ENCODE measurements at regions not wholly inside any gene's neighbourhood (a gene's known extent, or its start where the extent isn't known, plus 50 kb on each side); places are given as distances from the start of the nearest gene placed in this dataset.
"Not testable (repeated sequence)": the region's sequence is repeated elsewhere in the genome, so short reads cannot be mapped to it uniquely, and the experiment has no call there.

DNA sequence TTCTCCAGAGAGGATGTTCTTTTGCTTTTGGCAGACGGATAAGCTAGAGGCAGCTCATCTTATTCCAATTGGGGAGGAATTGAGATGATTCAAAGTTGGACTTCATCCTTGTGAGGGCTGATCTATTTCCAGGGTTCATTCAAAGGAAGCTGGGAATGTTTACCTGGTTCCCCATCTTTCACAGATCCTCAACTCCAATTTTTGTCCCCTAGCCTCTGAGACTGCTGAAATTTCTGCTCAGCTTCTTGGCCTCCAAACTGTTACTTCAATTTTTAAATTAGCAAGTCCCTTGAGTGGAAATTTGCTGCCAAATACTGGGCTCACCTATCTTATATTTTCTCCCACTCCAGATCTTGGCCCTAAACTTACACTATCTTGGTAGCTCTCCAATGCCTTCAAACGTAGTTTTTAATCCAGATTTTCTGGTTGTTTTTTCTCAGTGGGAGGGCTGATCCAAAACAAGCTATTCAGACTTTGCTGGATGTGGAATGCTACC, 93.9 kb upstream of the NEK6 start:
- Histone ChIP-seq H2BK12ac (ENCODE audit: low read length) (no peak overlapping the region), H4K91ac (ENCODE audit: low read depth, low read length) (no peak overlapping the region), H3K9me3 (ENCODE audit: insufficient read depth, low read depth, low read length) (no peaks in the 10 kb centered on the region), H3K4me1 (ENCODE audit: control insufficient read depth in 1 of 2, insufficient read depth in 2 of 2, low read length in 2 of 2) (no peaks in the 10 kb centered on the region), H3K79me1 (ENCODE audit: low read length) (no peaks in the 10 kb centered on the region), H3K36me3 (ENCODE audit: control insufficient read depth in 1 of 2, insufficient read depth in 2 of 2, low read length in 2 of 2) (no peaks in the 10 kb centered on the region), H4K12ac (ENCODE audit: low read depth, low read length) (no peak overlapping the region), H2BK120ac (ENCODE audit: insufficient read depth, low read length, poor library complexity) (no peak overlapping the region), H3K18ac (ENCODE audit: low read length) (no peak overlapping the region), H3K79me2 (ENCODE audit: control insufficient read depth, insufficient read depth, low read length, poor library complexity) (no peaks in the 10 kb centered on the region), H3K4ac (ENCODE audit: low read depth, low read length) (no peak overlapping the region), H3K14ac (ENCODE audit: low read length) (no peak overlapping the region), H3K27me3 (ENCODE audit: insufficient read depth, low read length) (no peaks in the 10 kb centered on the region), H3K4me2 (ENCODE audit: low read length) (no peak overlapping the region), H2AK5ac (ENCODE audit: low read length) (no peak overlapping the region), H3K4me3 (ENCODE audit: low read depth, low read length) (no peak overlapping the region), H2BK5ac (ENCODE audit: low read depth, low read length, poor library complexity) (no peak overlapping the region), H3K9ac (ENCODE audit: low read length) (no peak overlapping the region), H4K8ac (ENCODE audit: low read depth, low read length) (no peak overlapping the region), H3K27ac (ENCODE audit: low read depth, low read length) (no peak overlapping the region), H2AFZ (ENCODE audit: insufficient read depth, low read length, poor library complexity) (no peak overlapping the region), H3K23ac (ENCODE audit: low read length) (no peak overlapping the region)
- DNase-seq = no peak
- no CpG with 5 or more reads among the region's 2 CpGs for WGBS (ENCODE audit: extremely low coverage, insufficient coverage, insufficient read length)

DNA sequence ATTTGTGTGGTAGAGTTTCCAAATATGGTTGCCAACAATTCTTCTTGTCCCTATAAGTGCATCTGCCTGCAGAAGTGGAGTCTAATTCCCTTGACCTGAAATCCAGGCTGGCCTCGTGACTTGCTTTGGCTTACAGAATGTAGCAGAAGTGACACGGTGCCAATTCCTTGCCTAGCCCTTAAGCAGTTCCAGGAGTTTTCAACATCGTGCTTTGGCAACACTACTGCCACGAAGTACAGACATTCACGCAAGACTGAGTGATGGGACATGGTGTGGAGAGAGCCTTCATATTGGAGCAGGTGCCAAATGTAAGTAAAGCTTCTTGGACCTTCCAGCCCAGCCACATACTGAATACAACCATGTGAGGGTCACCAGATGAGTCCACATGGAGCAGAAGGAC, 92.9 kb upstream of the NEK6 start:
- no peak overlapping the region for H3K4ac ChIP-seq (ENCODE audit: low read depth, low read length)
- H3K36me3 ChIP-seq (ENCODE audit: control insufficient read depth in 1 of 2, insufficient read depth in 2 of 2, low read length in 2 of 2) = no peaks in the 10 kb centered on the region
- no peak overlapping the region for H3K23ac ChIP-seq (ENCODE audit: low read length)
- H3K79me1 ChIP-seq (ENCODE audit: low read length) = no peaks in the 10 kb centered on the region
- no peak overlapping the region for H4K8ac ChIP-seq (ENCODE audit: low read depth, low read length)
- no peak overlapping the region for H3K18ac ChIP-seq (ENCODE audit: low read length)
- no peak overlapping the region for H2AFZ ChIP-seq (ENCODE audit: insufficient read depth, low read length, poor library complexity)
- no peak overlapping the region for H4K91ac ChIP-seq (ENCODE audit: low read depth, low read length)
- no peak for DNase-seq
- no peak overlapping the region for H3K14ac ChIP-seq (ENCODE audit: low read length)
- H3K4me2 ChIP-seq (ENCODE audit: low read length) = no peak overlapping the region
- no peak overlapping the region for H2AK5ac ChIP-seq (ENCODE audit: low read length)
- H3K27ac ChIP-seq (ENCODE audit: low read depth, low read length) = no peak overlapping the region
- no peaks in the 10 kb centered on the region for H3K9me3 ChIP-seq (ENCODE audit: insufficient read depth, low read depth, low read length)
- no peak overlapping the region for H2BK12ac ChIP-seq (ENCODE audit: low read length)
- WGBS (ENCODE audit: extremely low coverage, insufficient coverage, insufficient read length) = no CpG with 5 or more reads among the region's 5 CpGs
- no peaks in the 10 kb centered on the region for H3K79me2 ChIP-seq (ENCODE audit: control insufficient read depth, insufficient read depth, low read length, poor library complexity)
- no peaks in the 10 kb centered on the region for H3K4me1 ChIP-seq (ENCODE audit: control insufficient read depth in 1 of 2, insufficient read depth in 2 of 2, low read length in 2 of 2)
- H3K4me3 ChIP-seq (ENCODE audit: low read depth, low read length) = no peak overlapping the region
- H4K12ac ChIP-seq (ENCODE audit: low read depth, low read length) = no peak overlapping the region
- no peak overlapping the region for H2BK5ac ChIP-seq (ENCODE audit: low read depth, low read length, poor library complexity)
- H3K9ac ChIP-seq (ENCODE audit: low read length) = no peak overlapping the region
- H2BK120ac ChIP-seq (ENCODE audit: insufficient read depth, low read length, poor library complexity) = no peak overlapping the region
- no peaks in the 10 kb centered on the region for H3K27me3 ChIP-seq (ENCODE audit: insufficient read depth, low read length)

DNA sequence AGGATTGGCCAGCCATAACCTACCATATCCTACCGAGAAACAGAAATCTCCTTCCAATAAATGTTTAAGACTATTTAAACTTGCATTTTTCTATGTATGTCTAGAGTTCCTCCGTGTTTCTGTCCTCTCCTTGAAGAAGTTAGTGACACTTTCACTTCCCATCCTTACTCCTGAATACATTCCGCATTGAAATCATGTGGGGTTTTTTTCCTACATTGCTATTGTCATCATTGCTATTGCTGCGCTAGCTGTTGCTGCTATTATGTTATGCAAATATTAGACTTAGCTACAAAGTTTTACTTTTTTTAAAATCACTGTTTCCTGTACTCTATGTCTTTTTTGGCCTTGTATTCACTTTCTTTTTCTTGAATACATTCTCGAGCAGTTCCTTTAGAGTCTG, 83.3 kb upstream of the NEK6 start:
- Histone ChIP-seq H2BK5ac (ENCODE audit: low read depth, low read length, poor library complexity) (no peak overlapping the region), H3K23ac (ENCODE audit: low read length) (no peak overlapping the region), H2AFZ (ENCODE audit: insufficient read depth, low read length, poor library complexity) (no peak overlapping the region), H4K91ac (ENCODE audit: low read depth, low read length) (no peak overlapping the region), H3K27me3 (ENCODE audit: insufficient read depth, low read length) (no peaks in the 10 kb centered on the region), H2BK12ac (ENCODE audit: low read length) (no peak overlapping the region), H3K27ac (ENCODE audit: low read depth, low read length) (no peak overlapping the region), H3K9me3 (ENCODE audit: insufficient read depth, low read depth, low read length) (no peaks in the 10 kb centered on the region), H3K36me3 (ENCODE audit: control insufficient read depth in 1 of 2, insufficient read depth in 2 of 2, low read length in 2 of 2) (no peaks in the 10 kb centered on the region), H3K79me1 (ENCODE audit: low read length) (no peaks in the 10 kb centered on the region), H3K18ac (ENCODE audit: low read length) (no peak overlapping the region), H3K9ac (ENCODE audit: low read length) (no peak overlapping the region), H4K8ac (ENCODE audit: low read depth, low read length) (no peak overlapping the region), H2AK5ac (ENCODE audit: low read length) (no peak overlapping the region), H3K4me2 (ENCODE audit: low read length) (no peak overlapping the region), H3K4ac (ENCODE audit: low read depth, low read length) (no peak overlapping the region), H4K12ac (ENCODE audit: low read depth, low read length) (no peak overlapping the region), H3K4me1 (ENCODE audit: control insufficient read depth in 1 of 2, insufficient read depth in 2 of 2, low read length in 2 of 2) (no peaks in the 10 kb centered on the region), H2BK120ac (ENCODE audit: insufficient read depth, low read length, poor library complexity) (no peak overlapping the region), H3K4me3 (ENCODE audit: low read depth, low read length) (no peak overlapping the region), H3K79me2 (ENCODE audit: control insufficient read depth, insufficient read depth, low read length, poor library complexity) (no peaks in the 10 kb centered on the region), H3K14ac (ENCODE audit: low read length) (no peak overlapping the region)
- no peak for DNase-seq
- WGBS (ENCODE audit: extremely low coverage, insufficient coverage, insufficient read length) = no CpG with 5 or more reads among the region's 5 CpGs

DNA sequence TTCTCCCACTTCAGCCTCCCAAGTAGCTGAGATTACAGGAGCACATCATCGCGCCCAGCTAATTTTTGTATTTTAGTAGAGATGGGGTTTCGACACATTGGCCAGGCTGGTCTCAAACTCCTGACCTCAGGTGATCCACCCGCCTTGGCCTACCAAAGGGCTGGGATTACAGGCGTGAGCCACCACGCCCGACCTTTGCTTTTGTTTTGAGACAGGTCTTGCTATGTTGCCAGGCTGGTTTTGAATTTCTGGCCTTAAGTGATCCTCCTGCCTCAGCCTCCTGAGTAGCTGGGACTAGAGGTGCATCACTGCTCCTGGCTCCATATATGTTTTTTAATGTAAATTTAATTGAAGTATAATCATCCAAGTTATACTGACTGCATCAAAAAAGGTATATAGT, 80.2 kb upstream of the NEK6 start:
- H3K79me1 ChIP-seq (ENCODE audit: low read length); H3K27ac ChIP-seq (ENCODE audit: low read depth, low read length); H3K4me1 ChIP-seq (ENCODE audit: control insufficient read depth in 1 of 2, insufficient read depth in 2 of 2, low read length in 2 of 2); H3K36me3 ChIP-seq (ENCODE audit: control insufficient read depth in 1 of 2, insufficient read depth in 2 of 2, low read length in 2 of 2); H2BK12ac ChIP-seq (ENCODE audit: low read length); H4K8ac ChIP-seq (ENCODE audit: low read depth, low read length); H3K14ac ChIP-seq (ENCODE audit: low read length); H3K4me3 ChIP-seq (ENCODE audit: low read depth, low read length); H2AFZ ChIP-seq (ENCODE audit: insufficient read depth, low read length, poor library complexity); H3K79me2 ChIP-seq (ENCODE audit: control insufficient read depth, insufficient read depth, low read length, poor library complexity); H2AK5ac ChIP-seq (ENCODE audit: low read length); H3K23ac ChIP-seq (ENCODE audit: low read length); H3K9ac ChIP-seq (ENCODE audit: low read length); H2BK120ac ChIP-seq (ENCODE audit: insufficient read depth, low read length, poor library complexity); H3K4me2 ChIP-seq (ENCODE audit: low read length); H3K9me3 ChIP-seq (ENCODE audit: insufficient read depth, low read depth, low read length); H2BK5ac ChIP-seq (ENCODE audit: low read depth, low read length, poor library complexity); H3K27me3 ChIP-seq (ENCODE audit: insufficient read depth, low read length); H3K18ac ChIP-seq (ENCODE audit: low read length); H4K12ac ChIP-seq (ENCODE audit: low read depth, low read length); H4K91ac ChIP-seq (ENCODE audit: low read depth, low read length); H3K4ac ChIP-seq (ENCODE audit: low read depth, low read length): not testable (repeated sequence)
- no CpG with 5 or more reads among the region's 7 CpGs for WGBS (ENCODE audit: extremely low coverage, insufficient coverage, insufficient read length)
- DNase-seq = peak; percentile 83 to 84
